Mesodermal cell (in vitro differentiated cells): ENCODE measurements at regions not wholly inside any gene's neighbourhood (a gene's known extent, or its start where the extent isn't known, plus 50 kb on each side); places are given as distances from the start of the nearest gene placed in this dataset.

Experiments used
- H3K27ac ChIP-seq: 2 replicates; pipeline ENCODE4 v1.7.0; 2013; ENCODE audit warnings: mild to moderate bottlenecking, low read depth, low read length, moderate library complexity; ENCODE audit not compliant: severe bottlenecking
- H3K36me3 ChIP-seq: 2 replicates; pipeline ENCODE4 v1.7.1; 2013; ENCODE audit warnings: mild to moderate bottlenecking, low read length, moderate library complexity; ENCODE audit not compliant: control insufficient read depth, insufficient read depth
- H3K4me1 ChIP-seq: one replicate; pipeline ENCODE4 v1.7.1; 2013; ENCODE audit warnings: mild to moderate bottlenecking, low read length; ENCODE audit not compliant: insufficient read depth, control insufficient read depth, poor library complexity, severe bottlenecking
- H3K4me3 ChIP-seq: 2 replicates; pipeline ENCODE4 v1.7.0; 2013; ENCODE audit warnings: low read length, control low read depth, mild to moderate bottlenecking; ENCODE audit not compliant: insufficient read depth, poor library complexity, severe bottlenecking; ENCODE audit errors: extremely low read depth
- H3K9me3 ChIP-seq: 2 replicates; pipeline ENCODE4 v1.7.1; 2013; ENCODE audit warnings: mild to moderate bottlenecking, low read length, moderate library complexity; ENCODE audit not compliant: control insufficient read depth
- WGBS, 2 experiments: methylation state at CpG; one replicate each; pipeline ENCODE4 v1.1.5; 2013; ENCODE audit warnings: missing lambda C conversion rate in 2 of 2; ENCODE audit not compliant: insufficient coverage in 2 of 2; 5-methylcytosine and 5-hydroxymethylcytosine counted together

- Histone ChIP-seq H3K9me3 (no peaks in the 10 kb centered on the region), H3K36me3 (no peaks in the 10 kb centered on the region), H3K4me3 (peak overlapping the region; percentile 45), H3K27ac (no peak overlapping the region), H3K4me1 (no peaks in the 10 kb centered on the region)
- 64 to 100% methylated on average over 2 to 6 of the region's 6 CpGs for WGBS, 2 experiments
These were observed 109.9 kb upstream of the SLC25A33 start for GRCh38 chr1:9429342-9429711.

GRCh38 chr1:9434247-9435152 is 104.8 kb upstream of the SLC25A33 start:
- no peak overlapping the region for H3K4me3 ChIP-seq
- WGBS, 2 experiments = 89 to 97% methylated on average over 9 of the region's 11 CpGs

GRCh38 chr1:9435153-9435636 is 104.1 kb upstream of the SLC25A33 start:
- H3K4me3 ChIP-seq = no peak overlapping the region
- no peaks in the 10 kb centered on the region for H3K9me3 ChIP-seq
- H3K27ac ChIP-seq = no peak overlapping the region
- H3K4me1 ChIP-seq = peaks cover 23% of the 10 kb centered on the region
- H3K36me3 ChIP-seq = no peaks in the 10 kb centered on the region
- 81 to 98% methylated on average over 4 of the region's 4 CpGs for WGBS, 2 experiments

More at GRCh38 chr1:9434247-9435152, 104.8 kb upstream of the SLC25A33 start:
- Histone ChIP-seq H3K27ac (no peak overlapping the region), H3K36me3 (no peaks in the 10 kb centered on the region), H3K4me1 (peaks cover 23% of the 10 kb centered on the region), H3K9me3 (no peaks in the 10 kb centered on the region)

- Histone ChIP-seq H3K9me3 (no peaks in the 10 kb centered on the region), H3K36me3 (no peaks in the 10 kb centered on the region), H3K27ac (no peak overlapping the region), H3K4me1 (peaks cover 24% of the 10 kb centered on the region), H3K4me3 (no peak overlapping the region)
- 100% methylated on average over 3 of the region's 5 CpGs; no CpG with 5 or more reads in 1 of the 2 experiments for WGBS, 2 experiments
These were observed 103.2 kb upstream of the SLC25A33 start for GRCh38 chr1:9435854-9436640.

GRCh38 chr1:9437961-9438430 is 101.3 kb upstream of the SLC25A33 start:
- H3K4me1 ChIP-seq = peaks cover 37% of the 10 kb centered on the region
- H3K4me3 ChIP-seq = no peak overlapping the region
- peak overlapping the region; percentile 79 for H3K27ac ChIP-seq
- no peaks in the 10 kb centered on the region for H3K9me3 ChIP-seq
- no peaks in the 10 kb centered on the region for H3K36me3 ChIP-seq
- 70 to 77% methylated on average over 9 to 11 of the region's 14 CpGs for WGBS, 2 experiments

GRCh38 chr1:9438431-9439073 is 100.7 kb upstream of the SLC25A33 start:
- H3K9me3 ChIP-seq = no peaks in the 10 kb centered on the region
- WGBS, 2 experiments = 71 to 72% methylated on average over 7 to 12 of the region's 12 CpGs
- peaks cover 42% of the 10 kb centered on the region for H3K4me1 ChIP-seq
- peak overlapping the region; percentile 79 for H3K27ac ChIP-seq
- no peak overlapping the region for H3K4me3 ChIP-seq
- no peaks in the 10 kb centered on the region for H3K36me3 ChIP-seq

- Histone ChIP-seq H3K4me3 (no peak overlapping the region), H3K36me3 (no peaks in the 10 kb centered on the region), H3K27ac (peak overlapping the region; percentile 79), H3K4me1 (peaks cover 49% of the 10 kb centered on the region), H3K9me3 (no peaks in the 10 kb centered on the region)
- 91% methylated on average over 9 of the region's 9 CpGs for WGBS, 2 experiments
These were observed 100.0 kb upstream of the SLC25A33 start for GRCh38 chr1:9439074-9439761.

GRCh38 chr1:9440261-9440660 is 99.0 kb upstream of the SLC25A33 start:
- no peaks in the 10 kb centered on the region for H3K9me3 ChIP-seq
- H3K27ac ChIP-seq = no peak overlapping the region
- no peaks in the 10 kb centered on the region for H3K36me3 ChIP-seq
- 100% methylated on average over 2 of the region's 7 CpGs for WGBS, 2 experiments
- peaks cover 59% of the 10 kb centered on the region for H3K4me1 ChIP-seq
- no peak overlapping the region for H3K4me3 ChIP-seq

- 93 to 95% methylated on average over 3 of the region's 3 CpGs for WGBS, 2 experiments
- H3K27ac ChIP-seq = peak overlapping the region; percentile 57
These were observed 98.5 kb upstream of the SLC25A33 start for GRCh38 chr1:9440763-9441194.

More at GRCh38 chr1:9440763-9441194, 98.5 kb upstream of the SLC25A33 start:
- no peaks in the 10 kb centered on the region for H3K9me3 ChIP-seq
- H3K36me3 ChIP-seq = no peaks in the 10 kb centered on the region
- peaks cover 59% of the 10 kb centered on the region for H3K4me1 ChIP-seq
- H3K4me3 ChIP-seq = no peak overlapping the region
